OCI-LY1 (cell line): ENCODE measurements at regions not wholly inside any gene's neighbourhood (a gene's known extent, or its start where the extent isn't known, plus 50 kb on each side); places are given as distances from the start of the nearest gene placed in this dataset.

ENCODE experiments used
- CTCF ChIP-seq: fragments of 200-600 bp; sonication (generic), shearing (Covaris generic); IDR thresholded peaks from 2 replicates; pipeline ENCODE4 v1.5.1; 2017; ENCODE audit warnings: mild to moderate bottlenecking, antibody characterized with exemption, low read length, moderate library complexity, mixed read lengths
- EZH2 ChIP-seq: fragments of 200-600 bp; sonication (generic), shearing (Covaris generic); IDR thresholded peaks from 2 replicates; pipeline ENCODE4 v1.8.0; 2017; ENCODE audit warnings: borderline replicate concordance, mixed run types, mild to moderate bottlenecking, antibody characterized with exemption, low read length, moderate library complexity, mixed read lengths

- TF ChIP-seq CTCF (no peak), EZH2 (no peak)
These were observed 140.8 kb upstream of the PHACTR3 start for GRCh38 chr20:59463541-59463940.
